HUES64 (cell line): ENCODE measurements at regions not wholly inside any gene's neighbourhood (a gene's known extent, or its start where the extent isn't known, plus 50 kb on each side); places are given as distances from the start of the nearest gene placed in this dataset.

Source experiments
- H3K27ac ChIP-seq: 2 replicates; pipeline ENCODE4 v1.7.0; 2013; ENCODE audit warnings: low read depth, low read length, inconsistent platforms
- H3K27me3 ChIP-seq: 2 replicates; pipeline ENCODE4 v1.6.1; 2013; ENCODE audit warnings: mild to moderate bottlenecking, low read length; ENCODE audit not compliant: insufficient read depth
- H3K36me3 ChIP-seq: 2 replicates; pipeline ENCODE4 v1.6.1; 2013; ENCODE audit warnings: mild to moderate bottlenecking, low read length; ENCODE audit not compliant: insufficient read depth
- H3K4me1 ChIP-seq: 2 replicates; pipeline ENCODE4 v1.6.1; 2013; ENCODE audit warnings: mild to moderate bottlenecking, low read length, moderate library complexity; ENCODE audit not compliant: insufficient read depth
- H3K4me3 ChIP-seq: 2 replicates; pipeline ENCODE4 v1.5.1; 2013; ENCODE audit warnings: mild to moderate bottlenecking, low read length, moderate library complexity
- H3K9ac ChIP-seq: 2 replicates; pipeline ENCODE4 v1.6.1; 2013; ENCODE audit warnings: mild to moderate bottlenecking, low read depth, low read length
- H3K9me3 ChIP-seq: 2 replicates; pipeline ENCODE4 v1.6.1; 2013; ENCODE audit warnings: low read depth, low read length; ENCODE audit not compliant: insufficient read depth
- WGBS: fragments of 150-250, 120-280 bp; methylation state at CpG from one replicate; pipeline ENCODE4 v1.1.7; 2013; ENCODE audit warnings: missing lambda C conversion rate; 5-methylcytosine and 5-hydroxymethylcytosine counted together

GRCh38 chr1:185376840-185377635 lies 60.0 kb upstream of the IVNS1ABP start:
- Histone ChIP-seq H3K27me3 (no peaks in the 10 kb centered on the region), H3K9me3 (no peaks in the 10 kb centered on the region), H3K4me3 (no peak overlapping the region), H3K27ac (no peak overlapping the region), H3K4me1 (peaks cover 5% of the 10 kb centered on the region; the same call in 1 of the 2 replicates), H3K36me3 (no peaks in the 10 kb centered on the region), H3K9ac (no peak overlapping the region)
- 95% methylated on average over 7 of the region's 7 CpGs for WGBS

- H3K36me3 ChIP-seq, result no peaks in the 10 kb centered on the region
- H3K9me3 ChIP-seq, result no peaks in the 10 kb centered on the region
- H3K27ac ChIP-seq, result no peak overlapping the region
- 80% methylated on average over 2 of the region's 2 CpGs for WGBS
- H3K4me3 ChIP-seq, result no peak overlapping the region
- no peaks in the 10 kb centered on the region for H3K27me3 ChIP-seq
- peaks cover 5% of the 10 kb centered on the region; the same call in 1 of the 2 replicates for H3K4me1 ChIP-seq
- no peak overlapping the region for H3K9ac ChIP-seq
Observed at GRCh38 chr1:185376288-185376687, 59.2 kb upstream of the IVNS1ABP start.

GRCh38 chr1:185375583-185375982 lies 58.5 kb upstream of the IVNS1ABP start:
- Histone ChIP-seq H3K9me3 (no peaks in the 10 kb centered on the region), H3K36me3 (no peaks in the 10 kb centered on the region), H3K4me3 (no peak overlapping the region), H3K9ac (no peak overlapping the region), H3K27ac (no peak overlapping the region), H3K27me3 (no peaks in the 10 kb centered on the region), H3K4me1 (peaks cover 5% of the 10 kb centered on the region; the same call in 1 of the 2 replicates)
- 91% methylated on average over 6 of the region's 6 CpGs for WGBS

GRCh38 chr1:185373813-185374529 lies 56.9 kb upstream of the IVNS1ABP start:
- Histone ChIP-seq H3K4me1 (peaks cover 5% of the 10 kb centered on the region; the same call in 1 of the 2 replicates), H3K9ac (no peak overlapping the region), H3K27ac (no peak overlapping the region), H3K27me3 (no peaks in the 10 kb centered on the region), H3K4me3 (no peak overlapping the region), H3K36me3 (no peaks in the 10 kb centered on the region), H3K9me3 (no peaks in the 10 kb centered on the region)
- 95% methylated on average over 4 of the region's 4 CpGs for WGBS

GRCh38 chr1:185369786-185370185 lies 52.7 kb upstream of the IVNS1ABP start:
- Histone ChIP-seq H3K4me3 (no peak overlapping the region), H3K36me3 (no peaks in the 10 kb centered on the region), H3K27ac (no peak overlapping the region), H3K9ac (no peak overlapping the region), H3K9me3 (no peaks in the 10 kb centered on the region), H3K4me1 (peaks cover 5% of the 10 kb centered on the region), H3K27me3 (no peaks in the 10 kb centered on the region)
- 92% methylated on average over 4 of the region's 4 CpGs for WGBS

GRCh38 chr1:185368913-185369491 lies 52.0 kb upstream of the IVNS1ABP start:
- Histone ChIP-seq H3K9ac (no peak overlapping the region), H3K36me3 (no peaks in the 10 kb centered on the region), H3K27ac (no peak overlapping the region), H3K4me1 (peaks cover 5% of the 10 kb centered on the region), H3K9me3 (no peaks in the 10 kb centered on the region), H3K27me3 (no peaks in the 10 kb centered on the region), H3K4me3 (no peak overlapping the region)
- 93% methylated on average over 1 of the region's 1 CpG for WGBS

GRCh38 chr1:185368313-185368855 lies 51.3 kb upstream of the IVNS1ABP start:
- 94% methylated on average over 2 of the region's 3 CpGs for WGBS
- Histone ChIP-seq H3K36me3 (no peaks in the 10 kb centered on the region), H3K27ac (no peak overlapping the region), H3K4me1 (peaks cover 3% of the 10 kb centered on the region), H3K4me3 (no peak overlapping the region), H3K9ac (no peak overlapping the region), H3K27me3 (no peaks in the 10 kb centered on the region), H3K9me3 (no peaks in the 10 kb centered on the region)

- H3K9me3 ChIP-seq, result no peaks in the 10 kb centered on the region
- no peaks in the 10 kb centered on the region for H3K27me3 ChIP-seq
- H3K4me3 ChIP-seq, result no peak overlapping the region
- H3K9ac ChIP-seq, result no peak overlapping the region
- H3K27ac ChIP-seq, result no peak overlapping the region
- no peaks in the 10 kb centered on the region for H3K36me3 ChIP-seq
- 94% methylated on average over 6 of the region's 6 CpGs for WGBS
- H3K4me1 ChIP-seq, result no peaks in the 10 kb centered on the region; the same call in 1 of the 2 replicates
Observed at GRCh38 chr1:185367218-185367617, 50.2 kb upstream of the IVNS1ABP start.
